ENCODE measurements at regions not wholly inside any gene's neighbourhood (a gene's known extent, or its start where the extent isn't known, plus 50 kb on each side); places are given as distances from the start of the nearest gene placed in this dataset.

- no peak for TF ChIP-seq CTCF (conservative IDR thresholded peaks at IDR 0.05; ENCODE audit: low read depth, low read length)
- no peak for TF ChIP-seq POLR2A (IDR thresholded peaks at IDR 0.05; ENCODE audit: low read depth, low read length)
- no peak for TF ChIP-seq BHLHE40 (IDR thresholded peaks at IDR 0.05; ENCODE audit: low read depth, low read length)
Measured at GRCh38 chr13:21232196-21232595, 55.7 kb downstream of the MRPL57 start.

Measured in IMR-90 (cell line).